GM04504 (cell line): ENCODE measurements at regions not wholly inside any gene's neighbourhood (a gene's known extent, or its start where the extent isn't known, plus 50 kb on each side); places are given as distances from the start of the nearest gene placed in this dataset.
"Not testable (repeated sequence)": the region's sequence is repeated elsewhere in the genome, so short reads cannot be mapped to it uniquely, and the experiment has no call there.

ENCODE experiments used
- DNase-seq: peaks from one replicate; pipeline ENCODE4 v3.0.0-alpha.2; 2012; ENCODE audit warnings: low read depth

GRCh38 chrX:34716302-34716701, 59.2 kb upstream of the TMEM47 start:
- DNase-seq: no peak

- DNase-seq: peak; percentile 4
Measured at GRCh38 chrX:34734383-34734782, 77.3 kb upstream of the TMEM47 start.

GRCh38 chrX:34744521-34744920, 87.4 kb upstream of the TMEM47 start:
- no peak for DNase-seq

- no peak for DNase-seq
Measured at GRCh38 chrX:34749896-34750295, 92.8 kb upstream of the TMEM47 start.

GRCh38 chrX:34764852-34765361, 107.8 kb upstream of the TMEM47 start:
- DNase-seq: no peak

- DNase-seq: no peak
Measured at GRCh38 chrX:34768290-34768689, 111.2 kb upstream of the TMEM47 start.

- no peak for DNase-seq
Measured at GRCh38 chrX:34770511-34770910, 113.4 kb upstream of the TMEM47 start.

- DNase-seq: peak; percentile 52
Measured at GRCh38 chrX:34778916-34779315, 121.8 kb upstream of the TMEM47 start.

- DNase-seq: no peak
Measured at GRCh38 chrX:34790026-34790425, 132.9 kb upstream of the TMEM47 start.

GRCh38 chrX:34805951-34806350, 136.6 kb upstream of the FAM47B start:
- no peak for DNase-seq

GRCh38 chrX:34809096-34809495, 133.5 kb upstream of the FAM47B start:
- DNase-seq: no peak

GRCh38 chrX:34810364-34810763, 132.2 kb upstream of the FAM47B start:
- DNase-seq: no peak

GRCh38 chrX:34810916-34811315, 131.7 kb upstream of the FAM47B start:
- no peak for DNase-seq

- DNase-seq: no peak
Measured at GRCh38 chrX:34813618-34814017, 129.0 kb upstream of the FAM47B start.

- DNase-seq: no peak
Measured at GRCh38 chrX:34826964-34827363, 115.6 kb upstream of the FAM47B start.

GRCh38 chrX:34839451-34839850, 103.1 kb upstream of the FAM47B start:
- DNase-seq: peak; percentile 27

- DNase-seq: not testable (repeated sequence)
Measured at GRCh38 chrX:34841205-34841604, 101.4 kb upstream of the FAM47B start.

GRCh38 chrX:34848281-34848680, 94.3 kb upstream of the FAM47B start:
- peak; percentile 46 for DNase-seq

- DNase-seq: peak; percentile 28
Measured at GRCh38 chrX:34849371-34849770, 93.2 kb upstream of the FAM47B start.

GRCh38 chrX:34859191-34859590, 83.4 kb upstream of the FAM47B start:
- DNase-seq: no peak

- DNase-seq: no peak
Measured at GRCh38 chrX:34863906-34864305, 78.7 kb upstream of the FAM47B start.

GRCh38 chrX:34866646-34867045, 76.0 kb upstream of the FAM47B start:
- no peak for DNase-seq

- DNase-seq: no peak
Measured at GRCh38 chrX:34868633-34869032, 74.0 kb upstream of the FAM47B start.

- DNase-seq: no peak
Measured at GRCh38 chrX:34873500-34874225, 68.9 kb upstream of the FAM47B start.
